Astrocyte of the spinal cord (primary cell): ENCODE measurements at regions not wholly inside any gene's neighbourhood (a gene's known extent, or its start where the extent isn't known, plus 50 kb on each side); places are given as distances from the start of the nearest gene placed in this dataset.
A peak's percentile ranks its signal among the peaks of the same experiment; 100 is the strongest.

ENCODE experiments used
- DNase-seq: peaks from one replicate; pipeline ENCODE4 v3.0.0; 2011; ENCODE audit warnings: low read depth, low spot score
- H3K4me3 ChIP-seq: 2 replicates; pipeline ENCODE4 v1.5.1; 2011; ENCODE audit warnings: low read depth, mild to moderate bottlenecking, low read length, moderate library complexity
- CTCF ChIP-seq: IDR thresholded peaks from 2 replicates; pipeline ENCODE4 v1.5.1; 2012; ENCODE audit warnings: low read depth, mild to moderate bottlenecking, low read length, inconsistent platforms
- in situ Hi-C: cut with HindIII; loops from 2 replicates; pipeline ENCODE4 v1.10.0; 2017; ENCODE audit warnings: low sequenced_read_pairs

- TF ChIP-seq CTCF: no peak
- no peak for DNase-seq
- in situ Hi-C loops: no loop called here
- H3K4me3 ChIP-seq: no peak overlapping the region
Measured at GRCh38 chr4:177116161-177116560, 193.5 kb upstream of the NEIL3 start.

GRCh38 chr4:177117256-177117655 is 192.4 kb upstream of the NEIL3 start:
- H3K4me3 ChIP-seq: no peak overlapping the region
- no peak for TF ChIP-seq CTCF
- DNase-seq: no peak
- in situ Hi-C loops: no loop called here

GRCh38 chr4:177118596-177118995 is 191.1 kb upstream of the NEIL3 start:
- no peak overlapping the region for H3K4me3 ChIP-seq
- in situ Hi-C loops: no loop called here
- no peak for TF ChIP-seq CTCF
- peak; percentile 89 for DNase-seq

- DNase-seq: no peak
- no peak overlapping the region for H3K4me3 ChIP-seq
- in situ Hi-C loops: no loop called here
- TF ChIP-seq CTCF: no peak
Measured at GRCh38 chr4:177119021-177119471, 190.6 kb upstream of the NEIL3 start.

GRCh38 chr4:177119691-177120090 is 190.0 kb upstream of the NEIL3 start:
- in situ Hi-C loops: no loop called here
- DNase-seq: no peak
- TF ChIP-seq CTCF: no peak
- H3K4me3 ChIP-seq: no peak overlapping the region

GRCh38 chr4:177123811-177124210 is 185.9 kb upstream of the NEIL3 start:
- TF ChIP-seq CTCF: no peak
- no peak overlapping the region for H3K4me3 ChIP-seq
- DNase-seq: no peak
- in situ Hi-C loops: no loop called here
